ENCODE measurements at regions not wholly inside any gene's neighbourhood (a gene's known extent, or its start where the extent isn't known, plus 50 kb on each side); places are given as distances from the start of the nearest gene placed in this dataset.

GRCh38 chr17:5892921-5893675 is 177.1 kb upstream of the WSCD1 start:
- TF ChIP-seq FOXP2 (optimal IDR thresholded peaks at IDR 0.05; ENCODE audit: borderline replicate concordance, extremely low read depth, extremely low read length, insufficient read depth) (no peak), SIN3A (IDR thresholded peaks at IDR 0.05; ENCODE audit: borderline replicate concordance, insufficient read depth, low read length) (no peak)

- TF ChIP-seq SIN3A (IDR thresholded peaks at IDR 0.05; ENCODE audit: borderline replicate concordance, insufficient read depth, low read length) (no peak), POLR2AphosphoS5 (IDR thresholded peaks at IDR 0.05; ENCODE audit: low read depth, low read length) (no peak), FOXP2 (optimal IDR thresholded peaks at IDR 0.05; ENCODE audit: borderline replicate concordance, extremely low read depth, extremely low read length, insufficient read depth) (no peak), TAF1 (IDR thresholded peaks at IDR 0.05; ENCODE audit: borderline replicate concordance, insufficient read depth, low read length) (no peak), REST (IDR thresholded peaks at IDR 0.05; ENCODE audit: insufficient read depth in 1 of 2, low read depth in 2 of 2, low read length in 2 of 2) (no peak)
Measured at GRCh38 chr17:5893741-5894140, 176.4 kb upstream of the WSCD1 start.

- TF ChIP-seq TAF1 (IDR thresholded peaks at IDR 0.05; ENCODE audit: borderline replicate concordance, insufficient read depth, low read length) (0 out of 2 replicates have a peak, but pooled peaks have one; percentile 16), POLR2AphosphoS5 (IDR thresholded peaks at IDR 0.05; ENCODE audit: low read depth, low read length) (no peak; the same call in 1 of the 2 replicates)
Measured at GRCh38 chr17:5895276-5895675, 174.9 kb upstream of the WSCD1 start.

- TF ChIP-seq REST (IDR thresholded peaks at IDR 0.05; ENCODE audit: insufficient read depth in 1 of 2, low read depth in 2 of 2, low read length in 2 of 2) (no peak), SIN3A (IDR thresholded peaks at IDR 0.05; ENCODE audit: borderline replicate concordance, insufficient read depth, low read length) (peak; percentile 95; the same call in 1 of the 2 replicates), POLR2AphosphoS5 (IDR thresholded peaks at IDR 0.05; ENCODE audit: low read depth, low read length) (peak; percentile 40; the same call in 1 of the 2 replicates)
Measured at GRCh38 chr17:5896215-5896614, 174.0 kb upstream of the WSCD1 start.

- TF ChIP-seq TAF1 (IDR thresholded peaks at IDR 0.05; ENCODE audit: borderline replicate concordance, insufficient read depth, low read length) (no peak), POLR2AphosphoS5 (IDR thresholded peaks at IDR 0.05; ENCODE audit: low read depth, low read length) (peak; percentile 78; the same call in 1 of the 2 replicates), SIN3A (IDR thresholded peaks at IDR 0.05; ENCODE audit: borderline replicate concordance, insufficient read depth, low read length) (peak; percentile 40), REST (IDR thresholded peaks at IDR 0.05; ENCODE audit: insufficient read depth in 1 of 2, low read depth in 2 of 2, low read length in 2 of 2) (peak in 1 of 2 experiments; percentile 16; a peak in 1 of 4 replicates), FOXP2 (optimal IDR thresholded peaks at IDR 0.05; ENCODE audit: borderline replicate concordance, extremely low read depth, extremely low read length, insufficient read depth) (peak; percentile 45)
Measured at GRCh38 chr17:5897275-5897911, 172.8 kb upstream of the WSCD1 start.

- no peak for TF ChIP-seq TAF1 (IDR thresholded peaks at IDR 0.05; ENCODE audit: borderline replicate concordance, insufficient read depth, low read length)
- no peak for TF ChIP-seq REST (IDR thresholded peaks at IDR 0.05; ENCODE audit: insufficient read depth in 1 of 2, low read depth in 2 of 2, low read length in 2 of 2)
- TF ChIP-seq SIN3A (IDR thresholded peaks at IDR 0.05; ENCODE audit: borderline replicate concordance, insufficient read depth, low read length): no peak
- no peak for TF ChIP-seq FOXP2 (optimal IDR thresholded peaks at IDR 0.05; ENCODE audit: borderline replicate concordance, extremely low read depth, extremely low read length, insufficient read depth)
- no peak for TF ChIP-seq POLR2AphosphoS5 (IDR thresholded peaks at IDR 0.05; ENCODE audit: low read depth, low read length)
Measured at GRCh38 chr17:5898406-5898805, 171.8 kb upstream of the WSCD1 start.
